Stimulated activated CD4-positive, alpha-beta T cell treated with anti-CD3 and anti-CD28 coated beads, Interleukin-15, amount 100 ng/mL, for 24 hours (primary cell): ENCODE measurements at regions not wholly inside any gene's neighbourhood (a gene's known extent, or its start where the extent isn't known, plus 50 kb on each side); places are given as distances from the start of the nearest gene placed in this dataset.

ENCODE experiments used
- DNase-seq: peaks from one replicate; pipeline ENCODE4 v3.0.0-alpha.2; 2020

DNA sequence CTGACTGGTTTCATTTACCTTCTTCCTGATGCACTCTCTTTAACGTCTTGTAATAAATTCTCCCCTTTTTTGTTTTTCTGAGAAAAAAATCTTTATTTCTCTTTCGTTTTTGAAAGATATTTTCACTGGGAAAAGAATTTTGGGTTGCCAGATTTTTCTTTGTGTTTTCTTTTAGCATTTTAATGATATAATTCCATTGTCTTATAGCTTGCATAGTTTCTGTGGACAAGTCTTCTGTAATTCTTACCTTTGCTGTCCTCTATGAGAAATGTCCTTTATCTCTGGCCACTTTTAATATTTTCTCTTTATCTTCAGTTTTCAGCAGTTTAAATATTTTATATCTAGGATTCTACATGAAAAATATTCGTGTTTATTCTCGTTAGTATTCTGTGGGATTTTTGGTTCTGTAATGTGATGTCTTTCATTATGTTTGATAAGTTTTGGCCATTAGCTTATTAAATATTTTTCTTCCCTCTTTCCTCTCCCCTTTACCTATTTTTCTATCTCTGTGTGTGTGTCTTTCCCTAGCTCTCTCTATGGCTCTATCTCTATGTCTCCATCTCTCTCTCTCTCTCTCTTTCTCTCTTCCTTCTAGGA is 236.5 kb downstream of the C16orf95 start:
- DNase-seq, result no peak

DNA sequence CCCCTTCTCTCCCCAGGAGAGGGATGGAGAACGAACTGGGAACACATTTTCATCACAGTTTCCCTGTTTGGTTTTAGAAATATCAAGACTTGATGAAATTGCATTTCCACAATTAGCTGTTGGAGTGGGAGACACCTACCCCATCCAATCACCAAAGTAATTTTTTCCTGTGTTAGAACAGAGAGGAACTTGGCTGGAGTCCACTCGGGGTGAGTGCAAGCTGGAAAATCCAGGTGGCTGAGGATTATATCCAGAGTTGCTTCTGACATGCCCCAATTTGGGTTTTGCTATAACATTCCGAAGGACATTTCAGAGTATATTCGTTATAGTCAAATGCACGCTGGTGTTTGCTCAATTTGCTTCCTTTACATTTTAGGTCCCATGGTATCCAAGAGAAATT is 231.8 kb downstream of the C16orf95 start:
- DNase-seq, result no peak

DNA sequence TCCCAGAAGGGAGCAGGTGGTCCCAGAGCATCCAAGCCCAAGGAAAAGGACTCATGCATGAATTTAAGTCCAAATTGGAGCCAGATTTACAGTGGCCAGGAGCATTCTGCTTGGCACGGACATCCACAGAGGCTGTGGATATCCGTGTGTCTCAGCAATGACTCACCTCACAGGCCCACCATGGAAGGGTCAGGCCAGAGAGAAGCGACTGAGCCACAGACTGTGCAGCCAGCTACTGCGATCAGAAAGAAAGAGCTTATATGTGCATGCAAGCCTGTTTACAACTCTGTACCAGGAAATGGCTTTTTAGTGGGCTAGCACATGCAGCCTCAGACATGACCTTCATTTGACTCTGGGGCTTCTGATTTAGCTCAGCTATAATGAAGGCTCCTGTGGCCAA is 231.0 kb downstream of the C16orf95 start:
- no peak for DNase-seq

GRCh38 chr16:87086575-87086974 is 230.6 kb downstream of the C16orf95 start:
- DNase-seq, result no peak

DNA sequence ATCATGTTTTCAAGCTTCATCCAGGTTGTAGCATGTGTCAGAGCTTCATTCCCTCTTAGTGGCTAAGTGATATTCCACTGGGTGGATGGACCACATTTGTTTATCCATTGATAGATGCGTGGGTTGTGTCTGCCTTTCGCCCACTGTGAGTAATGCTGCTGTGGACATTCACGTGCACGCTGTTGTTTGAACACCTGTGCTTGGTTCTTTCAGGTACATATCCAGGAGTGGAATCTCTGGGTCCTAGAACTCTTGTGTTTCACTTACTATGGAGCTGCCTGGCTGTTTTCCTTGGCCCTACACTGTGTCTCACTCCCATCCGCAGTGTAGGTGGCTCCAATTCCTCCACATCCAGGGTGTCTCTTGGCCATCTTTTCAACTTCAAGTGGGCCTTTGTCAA is 224.2 kb downstream of the C16orf95 start:
- DNase-seq, result no peak

DNA sequence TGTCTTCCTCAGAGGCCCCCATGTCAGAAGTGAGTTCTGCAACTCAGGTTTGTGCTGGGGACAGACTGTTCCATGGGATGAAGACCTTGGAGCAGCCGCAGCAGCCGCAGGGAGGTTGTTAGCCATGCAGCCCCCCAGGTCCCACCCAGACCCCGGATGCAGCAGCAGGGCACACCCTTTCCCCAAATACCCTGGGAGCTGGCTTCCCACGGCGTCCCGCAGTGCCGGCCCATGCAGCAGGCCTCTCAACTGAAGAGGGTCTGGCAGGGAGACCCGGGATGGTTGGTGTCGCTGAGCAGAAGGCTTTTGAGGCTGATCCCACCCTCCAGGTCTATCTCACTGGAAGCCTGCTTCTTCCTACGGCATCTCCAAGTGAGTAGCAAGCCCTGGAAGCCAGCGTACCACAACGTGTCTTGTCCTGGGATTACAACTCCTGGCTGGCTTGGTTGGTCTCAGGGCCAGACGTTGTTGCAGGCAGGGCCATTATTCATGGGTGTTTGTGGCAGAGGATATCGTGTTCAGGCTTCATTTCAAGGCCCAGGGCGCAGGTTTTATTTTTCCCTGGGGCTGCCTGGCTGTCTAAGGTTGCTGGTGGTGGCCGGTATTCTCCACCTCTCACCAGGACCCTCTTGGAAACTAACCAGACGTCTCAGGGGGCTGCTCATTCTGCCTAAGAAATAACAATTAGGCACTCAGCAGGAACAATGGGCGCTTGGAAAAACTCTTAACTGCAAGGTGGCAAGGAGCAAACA is 223.2 kb downstream of the C16orf95 start:
- no peak for DNase-seq

GRCh38 chr16:87094556-87094865 is 222.7 kb downstream of the C16orf95 start:
- no peak for DNase-seq

DNA sequence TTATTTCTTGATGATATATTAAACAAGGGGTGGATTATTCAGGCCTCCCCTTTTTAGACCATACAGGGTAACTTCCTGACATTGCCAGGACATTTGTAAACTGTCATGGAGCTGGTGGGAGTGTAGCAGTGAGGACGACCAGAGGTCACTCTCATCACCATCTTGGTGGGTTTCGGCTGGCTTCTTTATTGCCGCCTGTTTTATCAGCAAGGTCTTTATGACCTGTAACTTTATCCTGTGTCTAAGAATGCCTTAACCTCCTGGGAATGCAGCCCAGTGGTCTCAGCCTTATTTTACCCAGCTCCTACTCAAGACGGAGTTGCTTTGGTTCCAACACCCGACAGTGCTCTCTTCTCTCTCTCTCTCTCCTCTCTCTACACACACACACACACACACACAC is 221.9 kb downstream of the C16orf95 start:
- DNase-seq, result no peak

DNA sequence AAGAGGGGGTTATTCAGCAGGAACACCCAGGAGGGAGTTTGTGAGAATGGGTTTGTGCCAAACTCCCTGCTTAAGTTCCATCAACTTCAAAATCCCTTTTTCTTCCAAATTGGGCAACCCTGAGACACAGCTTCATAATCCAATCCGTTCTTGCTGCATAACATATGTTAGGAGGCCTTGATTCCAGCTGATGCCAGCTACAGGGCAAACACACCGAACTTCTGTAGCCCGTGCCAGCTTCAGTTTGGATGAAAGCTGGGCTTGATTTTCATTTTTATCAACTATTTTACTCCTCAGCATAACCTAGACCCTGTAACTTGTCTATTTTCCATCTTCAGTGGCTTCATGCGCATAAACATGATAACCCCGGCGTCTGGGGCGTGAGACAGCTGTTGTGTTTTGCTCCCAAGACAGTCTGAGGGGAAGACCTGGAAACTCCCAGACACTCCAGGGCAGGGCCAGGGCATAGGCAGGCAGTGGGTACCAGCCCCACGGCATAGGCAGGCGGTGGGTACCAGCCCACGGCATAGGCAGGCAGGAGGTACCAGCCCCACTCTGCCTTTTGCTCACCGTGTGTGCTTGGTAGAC is 220.4 kb downstream of the C16orf95 start:
- no peak for DNase-seq

DNA sequence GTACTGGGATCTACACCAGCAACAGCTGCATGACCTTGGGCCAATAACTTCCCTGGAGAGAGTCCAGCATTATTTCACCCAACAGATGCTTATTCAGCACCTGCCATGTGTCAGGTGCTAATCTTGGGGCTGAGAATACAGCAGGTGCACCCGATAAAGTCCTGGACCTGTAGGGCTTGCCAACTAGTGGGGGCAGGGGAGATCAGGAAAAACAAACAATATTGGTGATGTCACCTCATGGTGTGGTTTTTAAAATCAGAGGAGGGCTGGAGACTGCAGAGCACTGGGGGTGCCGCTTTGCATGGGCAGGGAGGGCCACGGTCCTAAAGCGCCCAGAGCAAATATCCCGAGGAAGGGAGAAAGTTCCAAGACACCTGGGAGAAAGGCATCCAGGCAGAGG is 218.8 kb downstream of the C16orf95 start:
- no peak for DNase-seq

DNA sequence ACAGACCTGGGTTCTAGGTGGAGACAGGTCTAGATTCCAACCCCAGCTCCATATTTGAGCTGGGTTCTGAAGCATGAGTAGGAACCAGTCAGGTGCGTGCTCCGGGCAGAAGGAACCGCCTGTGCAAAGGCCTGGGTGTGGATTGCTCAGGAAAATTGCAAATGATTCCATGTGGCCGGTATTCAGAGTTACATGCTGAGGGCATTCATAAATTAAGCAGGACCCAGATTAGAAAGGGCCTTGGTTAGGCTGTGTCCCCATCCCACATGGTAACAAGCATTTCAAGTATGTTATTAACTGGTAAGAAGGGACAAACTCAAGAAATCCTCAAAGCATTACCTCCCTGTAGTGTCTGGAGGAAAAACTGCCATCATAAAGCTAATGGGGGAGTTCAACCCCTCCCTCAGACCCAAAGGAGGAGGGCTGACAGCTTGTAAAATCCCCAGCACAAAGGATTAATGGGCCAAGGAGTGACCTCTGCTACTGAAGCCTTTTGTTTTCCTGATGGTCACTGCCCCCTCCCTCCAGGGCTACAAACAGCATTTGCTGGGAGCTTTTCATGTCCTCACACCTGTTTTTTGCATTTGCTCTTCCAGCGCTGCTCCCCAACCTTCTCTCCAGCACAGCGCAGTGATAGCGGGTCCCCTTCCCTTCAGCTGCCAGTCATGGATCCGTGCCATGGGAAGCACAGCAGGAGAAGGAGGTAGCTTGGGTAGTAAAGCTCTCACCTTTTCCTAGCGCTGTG is 218.0 kb downstream of the C16orf95 start:
- DNase-seq, result no peak

DNA sequence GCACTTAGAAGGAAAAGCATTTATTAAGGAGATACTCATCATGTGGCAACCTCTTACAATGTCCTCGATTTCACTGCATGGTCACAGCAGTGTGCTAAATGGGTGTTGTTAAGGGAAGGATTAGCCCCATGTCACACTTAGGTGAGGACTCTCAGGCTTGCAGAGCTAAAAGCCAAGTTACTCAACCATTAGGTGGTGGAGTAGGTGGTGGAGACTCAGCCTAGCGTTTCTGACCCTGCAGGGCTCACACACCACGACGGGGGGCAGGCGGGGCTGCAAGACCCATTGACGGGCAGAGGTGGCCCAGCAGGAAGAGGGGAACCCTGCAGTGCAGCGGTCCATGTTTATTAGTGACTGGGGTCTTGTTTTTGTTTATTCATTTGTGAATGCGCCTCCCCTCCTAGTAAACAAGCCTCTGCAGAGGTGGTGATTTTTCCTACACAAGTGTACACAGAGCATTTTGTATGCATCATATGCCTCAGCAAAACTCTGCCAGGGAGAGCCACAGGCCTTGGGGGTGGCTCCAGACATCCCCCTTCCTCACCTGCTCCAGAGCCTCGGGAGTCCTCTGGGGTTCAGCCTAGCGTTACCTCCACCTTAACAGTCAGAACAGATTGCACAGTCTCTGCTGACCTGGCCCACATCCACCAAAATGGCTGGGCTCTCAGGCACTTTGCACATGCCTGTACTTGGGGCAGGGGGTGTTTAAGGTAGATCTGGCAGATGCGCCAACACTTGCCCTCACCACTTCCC is 216.7 kb downstream of the C16orf95 start:
- no peak for DNase-seq

GRCh38 chr16:87101903-87102302 is 215.3 kb downstream of the C16orf95 start:
- no peak for DNase-seq

- no peak for DNase-seq
Observed at GRCh38 chr16:87107201-87107600, 210.0 kb downstream of the C16orf95 start.

DNA sequence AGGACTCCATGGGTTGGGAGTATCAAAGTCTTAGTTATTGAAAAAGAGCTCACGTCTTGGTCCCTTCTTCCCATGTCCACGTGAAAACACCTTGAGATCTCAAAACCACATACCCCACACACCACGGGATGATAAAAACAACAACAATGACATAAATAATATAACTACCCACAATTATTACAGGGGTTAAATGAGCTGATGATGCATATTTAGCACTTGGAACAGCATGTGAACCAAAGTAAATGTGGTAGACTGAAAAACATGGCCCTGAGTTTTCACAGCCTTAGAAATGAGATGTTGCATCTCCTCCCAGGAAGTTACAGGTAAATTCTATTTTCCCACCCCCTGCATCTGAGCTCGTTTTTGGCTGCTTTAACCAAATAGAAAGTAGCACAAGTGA is 208.9 kb downstream of the C16orf95 start:
- DNase-seq, result no peak

DNA sequence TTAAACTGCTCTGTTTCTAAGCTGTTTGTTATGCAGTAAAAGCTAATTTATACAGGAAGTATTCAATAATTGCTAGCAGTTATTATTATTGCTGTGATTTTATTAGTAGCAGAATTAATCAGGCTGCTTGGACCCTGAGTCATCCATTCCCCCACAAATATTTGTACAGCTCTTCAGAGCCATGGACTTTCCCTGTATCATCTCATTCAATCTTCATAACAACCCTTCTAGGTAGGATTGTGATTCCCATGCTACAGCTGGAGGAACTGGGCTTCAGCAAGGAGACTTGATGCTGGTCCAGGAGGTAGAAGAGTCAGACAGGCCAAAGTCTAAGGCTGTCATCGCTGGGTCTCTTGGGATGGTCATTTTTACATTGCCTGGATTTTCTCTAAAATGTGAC is 208.3 kb downstream of the C16orf95 start:
- DNase-seq, result no peak

DNA sequence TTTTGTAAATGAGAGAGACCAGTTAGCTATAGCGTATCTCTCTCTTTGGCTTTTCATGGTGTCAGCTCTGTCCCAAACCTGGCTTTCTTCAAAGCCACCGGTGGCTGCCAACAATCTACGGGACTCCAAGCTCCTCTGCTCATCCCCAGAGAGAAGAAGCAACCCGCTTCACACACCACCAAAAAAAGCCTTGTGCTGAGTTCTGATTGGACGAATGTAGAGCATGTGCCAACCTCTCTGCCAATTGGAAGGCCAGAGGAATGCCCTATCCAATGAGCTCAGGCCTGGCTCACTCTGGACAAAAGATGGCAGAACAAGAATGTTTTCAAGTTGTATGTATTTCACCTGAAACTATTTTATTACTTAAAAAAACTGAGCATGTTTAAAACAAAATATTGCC is 202.4 kb downstream of the C16orf95 start:
- DNase-seq, result no peak

DNA sequence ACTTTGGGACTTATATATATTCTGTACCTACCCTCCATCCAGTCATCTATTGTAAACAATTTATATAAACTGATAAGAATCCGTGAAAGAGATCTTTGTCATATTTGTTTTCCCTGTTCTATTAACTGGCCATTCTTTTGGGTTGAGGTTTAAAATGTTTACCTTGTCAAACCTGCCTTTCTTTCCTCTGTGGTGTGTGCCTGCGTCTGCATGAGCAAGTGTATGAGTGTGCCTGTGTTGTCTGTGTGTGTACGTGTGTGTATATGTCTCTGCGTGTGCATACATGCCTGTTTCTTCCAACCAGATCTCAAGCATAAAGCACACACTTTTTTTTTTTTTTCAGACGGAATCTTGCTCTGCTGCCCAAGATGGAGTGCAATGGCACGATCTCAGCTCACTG is 201.5 kb downstream of the C16orf95 start:
- DNase-seq, result no peak

DNA sequence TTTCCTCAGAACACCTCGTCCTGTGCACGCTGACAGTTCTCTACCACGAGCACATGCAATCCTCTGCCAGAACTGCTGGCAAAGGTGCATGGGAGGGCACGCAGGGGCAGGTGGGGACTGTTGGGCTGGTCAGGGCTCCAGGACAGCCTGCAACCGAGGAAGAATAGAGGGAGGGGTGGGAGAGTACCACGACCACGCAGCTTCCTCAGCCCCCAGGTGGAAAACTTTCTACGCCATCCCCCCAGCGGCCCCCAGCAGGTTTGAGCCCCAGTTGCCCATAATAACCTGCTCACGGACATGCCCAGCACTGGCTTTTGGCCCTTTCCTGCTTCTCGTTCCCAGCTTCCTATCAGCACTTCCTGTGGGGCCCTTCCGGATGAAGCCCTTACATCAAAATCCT is 199.3 kb downstream of the C16orf95 start:
- DNase-seq, result no peak

DNA sequence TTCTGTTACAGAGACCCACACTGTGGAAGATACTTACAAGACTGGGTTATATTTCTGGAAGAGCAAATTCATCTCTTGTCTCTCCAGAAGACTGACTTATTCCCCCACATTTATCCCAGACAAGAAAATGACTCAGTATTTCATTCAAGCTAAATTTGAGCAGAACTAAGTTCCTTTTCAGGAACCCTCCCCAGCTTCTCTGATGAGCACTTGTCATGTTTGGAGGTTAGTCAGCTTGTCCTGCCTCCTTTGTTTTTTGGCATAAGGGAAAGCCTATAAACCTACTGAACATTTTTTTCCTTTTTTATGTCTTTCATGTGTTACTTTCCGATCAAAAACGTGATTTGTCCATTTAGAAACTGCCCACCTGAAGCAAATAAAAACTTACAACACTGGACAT is 198.0 kb downstream of the C16orf95 start:
- no peak for DNase-seq

DNA sequence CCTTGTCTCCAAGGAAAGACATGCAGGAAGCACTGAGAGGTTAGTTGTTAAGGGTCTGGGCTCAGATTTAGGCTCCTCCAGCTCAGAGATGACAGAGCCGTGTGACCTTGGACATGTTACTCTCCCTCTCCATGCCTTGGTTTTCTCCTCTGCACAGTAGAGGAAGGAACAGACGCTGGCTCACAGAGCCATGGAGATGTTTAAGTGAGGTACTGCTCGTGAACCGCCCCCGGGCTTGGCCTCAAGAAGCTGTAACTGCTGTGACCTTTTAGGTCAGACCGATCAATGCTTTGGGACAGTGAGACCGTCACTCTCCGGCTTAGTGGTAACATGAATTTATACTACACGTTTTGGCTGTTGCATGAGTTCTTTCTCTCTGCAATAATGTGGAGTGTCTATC is 197.4 kb downstream of the C16orf95 start:
- no peak for DNase-seq

- no peak for DNase-seq
Observed at GRCh38 chr16:87121816-87122215, 195.4 kb downstream of the C16orf95 start.

- DNase-seq, result no peak
Observed at GRCh38 chr16:87123356-87124001, 193.7 kb downstream of the C16orf95 start.
